Retina (tissue), 1 donor: ENCODE measurements at regions not wholly inside any gene's neighbourhood (a gene's known extent, or its start where the extent isn't known, plus 50 kb on each side); places are given as distances from the start of the nearest gene placed in this dataset.

Source experiments
- DNase-seq: peaks from one replicate; pipeline ENCODE4 v3.0.0-alpha.2; 2016

DNA sequence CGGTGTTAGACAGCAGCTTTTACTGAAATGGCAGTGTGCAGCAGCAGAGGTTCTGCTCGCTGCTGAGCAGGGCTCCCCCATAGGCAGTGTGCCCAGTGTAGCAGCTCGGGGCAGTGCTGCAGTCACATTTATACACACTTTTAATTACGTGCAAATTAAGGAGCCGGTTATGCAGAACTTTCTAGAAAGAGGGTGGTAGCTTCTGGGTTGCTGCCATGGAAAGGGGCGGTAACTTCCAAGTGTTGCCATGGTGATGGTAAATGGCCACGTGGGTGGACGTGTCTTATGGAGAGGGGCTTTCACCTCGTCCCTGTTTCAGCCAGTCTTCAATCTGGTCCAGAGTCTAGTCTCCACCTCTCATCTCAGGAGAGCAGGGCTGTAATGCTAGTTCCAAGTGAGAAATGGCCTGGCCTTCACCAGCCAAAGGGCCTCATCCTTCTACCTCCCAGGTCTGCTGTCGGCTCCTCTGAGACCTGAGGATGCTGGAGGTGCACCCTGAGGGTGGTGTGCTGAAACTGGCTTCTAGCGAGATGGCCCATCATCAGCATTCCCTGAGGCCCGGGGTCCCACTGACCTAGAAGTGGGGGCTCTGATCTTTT is 180.5 kb upstream of the PMEPA1 start:
- no peak for DNase-seq

GRCh38 chr20:57888591-57888990 is 178.8 kb upstream of the PMEPA1 start:
- no peak for DNase-seq

DNA sequence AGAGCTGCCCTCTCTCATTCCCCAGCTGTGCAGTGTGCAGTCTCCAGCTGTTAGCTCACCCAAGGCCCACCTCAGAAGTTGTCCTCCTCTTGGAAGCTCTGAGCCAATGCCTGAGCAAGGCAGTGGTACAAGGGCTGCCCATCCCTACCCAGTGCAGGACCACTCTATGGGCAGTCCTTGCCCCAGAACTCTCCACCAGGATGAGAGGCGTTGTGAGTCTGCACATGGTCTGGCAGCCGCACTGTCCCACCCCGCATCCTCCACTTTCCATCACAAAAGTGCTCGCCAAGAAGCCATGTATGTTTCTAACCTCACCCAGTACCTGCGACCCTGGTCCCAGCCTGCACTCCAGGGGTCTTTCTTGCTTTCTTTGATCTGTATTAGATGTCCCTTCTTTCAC is 175.1 kb upstream of the PMEPA1 start:
- no peak for DNase-seq

GRCh38 chr20:57883761-57884160 is 173.9 kb upstream of the PMEPA1 start:
- DNase-seq, result no peak

GRCh38 chr20:57883224-57883623 is 173.4 kb upstream of the PMEPA1 start:
- DNase-seq, result no peak

GRCh38 chr20:57882451-57883161 is 172.8 kb upstream of the PMEPA1 start:
- DNase-seq, result no peak

DNA sequence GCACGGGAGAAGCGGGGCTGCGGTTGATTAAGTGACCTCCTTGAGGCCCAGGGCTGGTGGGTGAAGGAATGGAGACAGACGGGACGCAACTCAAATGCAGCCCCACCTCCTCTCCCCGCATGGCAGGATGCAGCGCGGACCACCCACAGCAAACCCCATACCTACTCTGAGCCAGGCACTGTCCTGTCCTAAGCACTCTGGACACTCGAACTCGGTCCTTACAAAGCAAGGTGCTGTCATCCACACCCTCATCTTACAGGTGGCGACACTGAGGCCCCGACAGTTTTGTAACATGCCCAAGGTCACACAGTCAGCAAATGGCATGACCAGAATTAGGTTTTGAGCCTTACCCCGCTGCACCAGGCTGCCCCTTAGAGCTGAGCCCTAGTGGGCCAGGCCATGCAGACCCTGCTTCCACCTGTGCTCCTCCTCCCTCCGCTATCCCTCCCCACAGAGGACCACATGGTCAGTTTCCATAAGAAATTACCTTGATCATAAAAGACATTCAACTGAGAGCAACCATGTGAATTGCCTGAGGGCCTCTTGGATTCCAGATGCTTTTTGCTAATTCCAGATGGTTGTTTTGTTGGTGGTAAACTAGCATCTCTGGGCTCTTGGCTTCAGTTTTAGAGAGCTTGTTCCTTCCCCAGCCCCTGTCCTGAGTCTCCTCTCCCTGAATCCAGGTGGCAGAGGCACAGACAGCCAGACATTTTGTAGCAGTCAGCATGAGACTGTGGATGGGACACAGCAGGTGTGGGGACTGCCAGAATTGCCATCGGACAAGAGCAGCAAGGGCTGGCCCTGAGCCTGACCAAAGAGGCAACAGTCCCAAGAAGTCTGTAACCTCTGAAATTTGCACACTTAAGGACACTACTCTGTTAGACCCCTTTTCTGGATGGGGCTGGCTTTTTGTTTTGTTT is 171.9 kb upstream of the PMEPA1 start:
- no peak for DNase-seq

DNA sequence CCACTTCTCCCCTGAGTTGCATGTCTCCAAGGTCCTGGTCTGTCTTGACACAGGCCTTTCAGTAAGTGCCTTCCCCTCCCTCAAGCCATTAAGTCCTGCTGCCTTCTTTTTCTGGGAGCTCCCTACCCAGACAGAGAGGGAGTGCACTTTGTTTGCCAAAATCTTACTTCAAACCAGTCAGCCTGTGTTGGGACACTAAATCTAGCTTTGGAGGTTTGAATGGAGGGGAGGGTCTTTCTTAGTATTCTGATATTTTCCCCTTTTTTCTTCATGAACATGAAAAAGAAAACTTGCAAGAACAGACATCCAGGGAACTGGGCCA is 170.7 kb upstream of the PMEPA1 start:
- DNase-seq, result no peak

- no peak for DNase-seq
These were observed 170.2 kb upstream of the PMEPA1 start for GRCh38 chr20:57879779-57880570.

DNA sequence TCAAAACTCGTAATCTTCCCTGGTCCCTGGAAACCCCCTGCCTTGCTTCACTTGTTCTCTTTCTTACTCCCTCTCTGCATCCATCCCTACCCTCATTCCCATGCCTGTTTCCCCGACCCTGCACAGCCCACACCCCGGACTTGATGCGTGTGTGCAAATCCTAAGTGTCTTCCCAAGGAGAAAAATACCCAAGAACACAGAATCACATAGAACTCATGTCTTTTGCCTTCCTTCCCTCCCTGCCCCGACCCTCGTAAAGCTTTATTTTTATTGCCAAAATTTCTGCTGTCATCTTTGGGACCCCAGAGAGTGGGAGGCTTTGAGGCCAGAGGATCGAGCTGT is 169.6 kb upstream of the PMEPA1 start:
- no peak for DNase-seq

- DNase-seq, result no peak
These were observed 169.1 kb upstream of the PMEPA1 start for GRCh38 chr20:57878786-57879424.

DNA sequence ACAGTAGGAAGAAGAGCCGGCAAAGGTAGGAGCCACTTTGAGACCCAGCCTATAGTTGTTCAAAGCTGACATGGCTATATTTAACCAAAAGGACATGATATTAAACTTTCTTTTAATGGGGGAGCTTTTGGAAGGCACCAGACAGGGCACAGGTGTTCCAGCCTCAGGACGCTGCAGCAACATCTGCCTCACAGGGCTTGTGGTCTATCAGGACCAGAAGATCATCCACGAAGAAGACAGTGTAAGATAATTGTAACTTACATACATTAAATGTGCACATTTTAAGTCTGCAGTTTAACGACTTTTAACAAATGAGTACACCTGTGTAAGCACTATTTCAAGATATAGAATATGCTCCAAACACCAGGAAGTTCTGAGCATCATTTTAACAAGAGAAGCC is 168.2 kb upstream of the PMEPA1 start:
- no peak for DNase-seq

DNA sequence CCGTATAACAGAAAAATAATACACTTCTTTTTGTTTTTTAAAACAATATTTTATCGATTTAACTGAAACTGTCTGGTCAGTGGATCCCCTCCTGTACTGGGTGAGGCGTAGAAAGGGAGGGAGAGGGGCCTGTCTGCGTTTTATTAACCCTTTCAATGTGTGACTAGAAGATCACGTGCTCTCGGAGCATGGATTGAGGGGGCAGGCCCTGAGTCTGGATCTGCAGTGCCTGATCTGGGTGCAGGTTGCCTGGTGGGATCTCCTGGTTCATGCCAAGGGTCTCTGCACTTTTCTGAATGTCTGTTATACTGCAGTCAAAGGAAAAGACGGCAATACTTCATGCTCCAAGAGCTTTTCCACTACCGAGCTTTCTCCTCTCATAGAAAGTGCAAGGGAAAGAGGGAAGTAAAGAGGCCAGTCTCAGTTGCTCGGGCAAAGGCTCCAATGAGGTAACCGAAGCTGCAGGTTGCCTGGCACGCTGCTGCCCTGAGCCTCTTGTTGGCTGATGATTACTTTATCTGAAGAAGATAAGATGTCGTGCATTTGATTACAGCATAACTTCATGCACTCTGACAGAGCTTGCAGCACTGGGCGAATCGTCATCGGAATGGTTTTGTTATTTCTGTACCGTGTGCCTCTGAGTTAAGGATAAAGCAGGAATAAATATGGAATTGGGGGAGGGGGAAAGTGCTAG is 167.5 kb upstream of the PMEPA1 start:
- DNase-seq, result no peak

GRCh38 chr20:57876163-57876562 is 166.3 kb upstream of the PMEPA1 start:
- no peak for DNase-seq

GRCh38 chr20:57874141-57874540 is 164.3 kb upstream of the PMEPA1 start:
- no peak for DNase-seq

DNA sequence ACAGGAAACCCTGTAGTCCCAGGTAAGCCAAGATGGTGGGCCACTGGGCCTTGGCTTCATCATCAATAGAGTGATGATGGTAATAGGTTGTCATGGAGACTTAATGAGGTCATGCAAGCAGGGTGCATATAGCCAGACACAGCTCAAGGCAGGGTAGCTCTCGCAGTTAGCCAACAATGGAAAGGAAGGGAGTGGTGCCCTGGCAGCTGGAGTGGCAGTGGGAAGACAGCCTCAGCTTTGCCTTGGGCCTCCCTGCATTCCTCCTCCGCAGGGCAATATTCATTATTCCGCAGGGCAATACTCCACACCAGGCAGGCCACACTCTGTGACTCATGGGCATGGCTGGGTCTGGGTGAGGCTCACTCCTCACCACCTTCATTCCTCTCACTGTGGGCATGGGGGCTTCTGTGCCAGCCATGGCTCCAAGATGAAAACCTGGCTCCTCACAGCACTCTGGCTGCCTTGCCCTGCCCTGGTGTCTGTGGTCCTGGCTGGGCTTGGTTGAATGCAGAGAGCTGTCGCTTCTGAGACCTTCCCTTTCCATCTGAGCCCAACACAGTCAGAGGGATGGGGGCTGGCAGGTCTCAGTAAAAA is 163.1 kb upstream of the PMEPA1 start:
- DNase-seq, result no peak

GRCh38 chr20:57871237-57871632 is 161.4 kb upstream of the PMEPA1 start:
- no peak for DNase-seq

GRCh38 chr20:57870597-57871236 is 160.9 kb upstream of the PMEPA1 start:
- no peak for DNase-seq

DNA sequence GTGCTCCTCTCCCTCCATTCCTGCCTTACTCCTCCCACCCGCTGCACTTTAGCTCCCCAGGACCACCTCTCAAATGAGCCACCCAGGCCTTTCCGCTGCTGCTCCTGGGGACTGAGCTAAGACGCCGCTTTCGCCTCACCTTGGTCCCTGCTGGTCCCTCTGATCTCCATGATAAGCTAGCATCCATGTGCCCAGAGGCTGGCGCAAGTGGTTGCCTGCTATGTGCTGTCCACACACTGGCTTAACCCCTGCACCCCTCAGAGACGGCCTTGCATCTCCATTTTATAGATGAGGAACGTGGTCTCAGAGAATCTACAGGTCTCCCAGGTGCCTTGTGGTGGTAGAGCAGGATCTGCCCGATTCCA is 160.1 kb upstream of the PMEPA1 start:
- no peak for DNase-seq

DNA sequence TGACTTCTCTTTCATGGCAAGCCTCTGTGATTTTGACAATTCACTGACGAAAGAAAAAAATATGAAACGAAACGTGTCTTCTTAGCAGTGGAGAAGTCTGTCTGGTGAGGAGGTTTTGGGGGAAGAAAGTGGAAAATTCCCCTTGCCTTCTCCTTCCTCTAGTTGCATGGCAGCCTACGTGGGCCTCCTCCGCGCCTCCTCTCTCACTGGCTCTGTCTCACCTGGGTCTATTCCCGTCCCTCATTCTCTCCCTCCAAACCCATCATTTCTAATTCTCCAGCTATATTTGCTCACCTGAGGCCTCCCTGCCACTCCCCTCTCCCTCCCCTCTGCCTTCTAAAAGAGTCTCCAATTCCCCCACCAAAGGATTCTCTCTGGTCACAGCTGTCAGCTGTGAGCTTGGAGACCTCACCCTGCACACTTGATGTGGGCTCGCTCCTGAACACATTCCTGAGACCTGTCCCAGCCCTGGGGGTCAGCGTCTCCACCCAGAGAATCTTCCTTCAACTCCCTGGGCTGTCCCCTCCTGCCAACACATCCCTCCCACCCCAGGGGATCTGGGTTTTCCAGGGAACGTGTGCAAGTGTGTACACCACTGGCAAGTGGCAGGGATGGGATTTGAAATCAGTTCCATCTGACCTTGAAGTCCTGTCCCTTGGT is 159.6 kb upstream of the PMEPA1 start:
- DNase-seq, result no peak

GRCh38 chr20:57868310-57868709 is 158.5 kb upstream of the PMEPA1 start:
- no peak for DNase-seq
